Tibial nerve (tissue), 4 donors: ENCODE measurements at regions not wholly inside any gene's neighbourhood (a gene's known extent, or its start where the extent isn't known, plus 50 kb on each side); places are given as distances from the start of the nearest gene placed in this dataset.

ENCODE experiments used
- DNase-seq, 2 donors: peaks; one replicate each; pipeline ENCODE4 v3.0.0-alpha.2; 2019; ENCODE audit warnings: low spot score in 2 of 2
- H3K27ac ChIP-seq, 4 donors: fragments of 200-600 bp; sonication (generic) in 3 of 4; one replicate each; pipeline ENCODE4 v1.5.1; 2017 to 2019; ENCODE audit warnings: mild to moderate bottlenecking in 1 of 4
- H3K27me3 ChIP-seq, 2 donors: fragments of 200-600 bp; sonication (generic) in 1 of 2; one replicate each; pipeline versions ENCODE4 v1.5.1 to v1.6.0; 2017 to 2019
- H3K36me3 ChIP-seq, 3 donors: fragments of 200-600 bp; sonication (generic); one replicate each; pipeline ENCODE4 v1.5.1; 2018 to 2019
- H3K4me1 ChIP-seq, 4 donors: fragments of 200-600 bp; sonication (generic) in 3 of 4; one replicate each; pipeline ENCODE4 v1.5.1; 2017 to 2019
- H3K4me3 ChIP-seq, 4 donors: fragments of 200-600 bp; sonication (generic) in 3 of 4; one replicate each; pipeline ENCODE4 v1.5.1; 2017 to 2019; ENCODE audit warnings: mild to moderate bottlenecking in 1 of 4, moderate library complexity in 1 of 4
- H3K9me3 ChIP-seq, 4 donors: fragments of 200-600 bp; sonication (generic) in 3 of 4; one replicate each; pipeline ENCODE4 v1.5.1; 2017 to 2019
- EP300 ChIP-seq, 2 donors: sonication (generic); formaldehyde crosslinking; IDR thresholded peaks; one replicate each; pipeline ENCODE4 v1.6.1; 2017; ENCODE audit warnings: antibody characterized with exemption in 2 of 2, mild to moderate bottlenecking in 1 of 2
- POLR2A ChIP-seq, 2 donors: fragments of 450-650 bp; IDR thresholded peaks; one replicate each; pipeline ENCODE4 v1.6.1; 2017; ENCODE audit warnings: antibody characterized with exemption in 2 of 2, mild to moderate bottlenecking in 2 of 2, moderate library complexity in 2 of 2
- WGBS, 2 donors: methylation state at CpG; one replicate each; pipeline ENCODE4 v1.1.5; 2018; 5-methylcytosine and 5-hydroxymethylcytosine counted together
- TF ChIP-seq, protein P1 (sequence below), 5 experiments: fragments of 200-600 bp in 3 of 5; fragments of 450-650 bp in 2 of 5; sonication (generic) in 3 of 5; IDR thresholded peaks; one replicate each; pipeline ENCODE4 v1.5.1; 2016 to 2019; ENCODE audit warnings: antibody characterized with exemption in 5 of 5, mild to moderate bottlenecking in 3 of 5, moderate library complexity in 2 of 5

GRCh38 chr14:37787879-37788494 lies 192.6 kb downstream of the TTC6 start:
- H3K27me3 ChIP-seq, result no peaks in the 10 kb centered on the region
- TF ChIP-seq, protein P1, sequence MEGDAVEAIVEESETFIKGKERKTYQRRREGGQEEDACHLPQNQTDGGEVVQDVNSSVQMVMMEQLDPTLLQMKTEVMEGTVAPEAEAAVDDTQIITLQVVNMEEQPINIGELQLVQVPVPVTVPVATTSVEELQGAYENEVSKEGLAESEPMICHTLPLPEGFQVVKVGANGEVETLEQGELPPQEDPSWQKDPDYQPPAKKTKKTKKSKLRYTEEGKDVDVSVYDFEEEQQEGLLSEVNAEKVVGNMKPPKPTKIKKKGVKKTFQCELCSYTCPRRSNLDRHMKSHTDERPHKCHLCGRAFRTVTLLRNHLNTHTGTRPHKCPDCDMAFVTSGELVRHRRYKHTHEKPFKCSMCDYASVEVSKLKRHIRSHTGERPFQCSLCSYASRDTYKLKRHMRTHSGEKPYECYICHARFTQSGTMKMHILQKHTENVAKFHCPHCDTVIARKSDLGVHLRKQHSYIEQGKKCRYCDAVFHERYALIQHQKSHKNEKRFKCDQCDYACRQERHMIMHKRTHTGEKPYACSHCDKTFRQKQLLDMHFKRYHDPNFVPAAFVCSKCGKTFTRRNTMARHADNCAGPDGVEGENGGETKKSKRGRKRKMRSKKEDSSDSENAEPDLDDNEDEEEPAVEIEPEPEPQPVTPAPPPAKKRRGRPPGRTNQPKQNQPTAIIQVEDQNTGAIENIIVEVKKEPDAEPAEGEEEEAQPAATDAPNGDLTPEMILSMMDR (IDR thresholded peaks at IDR 0.05), result no peak
- no peak for TF ChIP-seq EP300 (IDR thresholded peaks at IDR 0.05)
- no peak for TF ChIP-seq POLR2A (IDR thresholded peaks at IDR 0.05)
- no peak for DNase-seq
- no peaks in the 10 kb centered on the region for H3K4me1 ChIP-seq
- no peak overlapping the region for H3K4me3 ChIP-seq
- H3K36me3 ChIP-seq, result no peaks in the 10 kb centered on the region
- H3K9me3 ChIP-seq, result no peaks in the 10 kb centered on the region
- no peak overlapping the region for H3K27ac ChIP-seq

- H3K4me1 ChIP-seq, result no peaks in the 10 kb centered on the region
- 63 to 78% methylated on average over 3 of the region's 3 CpGs for WGBS, 2 donors
These were observed 196.1 kb downstream of the TTC6 start for GRCh38 chr14:37791384-37792036.

GRCh38 chr14:37792124-37792523 lies 196.7 kb downstream of the TTC6 start:
- no peaks in the 10 kb centered on the region for H3K27me3 ChIP-seq
- 89 to 91% methylated on average over 4 of the region's 4 CpGs for WGBS, 2 donors
- H3K4me3 ChIP-seq, result no peak overlapping the region
- H3K4me1 ChIP-seq, result no peaks in the 10 kb centered on the region
- TF ChIP-seq EP300 (IDR thresholded peaks at IDR 0.05) (no peak), POLR2A (IDR thresholded peaks at IDR 0.05) (no peak)
- TF ChIP-seq, protein P1 (IDR thresholded peaks at IDR 0.05), result no peak
- no peak overlapping the region for H3K27ac ChIP-seq
- no peaks in the 10 kb centered on the region for H3K9me3 ChIP-seq
- no peak for DNase-seq
- no peaks in the 10 kb centered on the region for H3K36me3 ChIP-seq

More at GRCh38 chr14:37791384-37792036, 196.1 kb downstream of the TTC6 start:
- Histone ChIP-seq H3K4me3 (no peak overlapping the region), H3K27ac (no peak overlapping the region), H3K27me3 (no peaks in the 10 kb centered on the region), H3K36me3 (no peaks in the 10 kb centered on the region), H3K9me3 (no peaks in the 10 kb centered on the region)
- TF ChIP-seq, protein P1 (IDR thresholded peaks at IDR 0.05), result no peak
- TF ChIP-seq POLR2A (IDR thresholded peaks at IDR 0.05), result no peak
- TF ChIP-seq EP300 (IDR thresholded peaks at IDR 0.05), result no peak
- no peak for DNase-seq

DNA sequence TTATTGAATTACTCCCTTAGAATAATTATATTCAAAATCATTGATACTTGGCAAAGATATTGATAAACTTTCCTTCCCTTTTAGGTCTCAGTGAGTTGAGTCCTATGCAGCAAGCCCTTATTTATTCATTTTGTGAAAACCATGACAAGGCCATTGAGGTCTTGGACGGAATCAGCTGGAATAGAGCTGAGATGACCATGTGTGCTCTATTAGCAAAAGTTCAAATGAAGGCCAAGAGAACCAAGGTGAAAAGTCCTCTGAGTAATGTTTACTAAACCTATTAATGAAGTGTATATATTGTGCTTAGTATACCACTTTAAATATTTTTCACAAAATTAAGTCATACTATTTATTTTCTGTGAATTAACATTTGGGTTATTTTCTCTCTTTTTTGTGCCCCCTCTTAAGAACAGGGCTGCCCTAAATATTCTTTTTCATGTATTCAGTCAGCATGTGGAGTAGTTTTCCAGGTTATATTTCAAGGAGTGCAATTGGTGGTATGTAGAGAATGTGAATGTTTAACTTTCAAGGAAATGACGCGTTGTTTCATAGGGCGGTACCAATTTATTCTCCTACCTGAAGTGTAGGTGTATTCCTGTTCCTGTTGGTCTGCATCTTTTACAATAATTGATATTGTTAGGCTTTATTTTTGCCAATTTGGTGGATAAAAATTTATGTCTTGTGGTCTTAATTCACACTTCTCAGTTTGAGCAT lies 201.4 kb downstream of the TTC6 start:
- WGBS, 2 donors, result 76 to 87% methylated on average over 4 of the region's 4 CpGs
- no peaks in the 10 kb centered on the region for H3K9me3 ChIP-seq
- H3K27ac ChIP-seq, result no peak overlapping the region
- no peak overlapping the region for H3K4me3 ChIP-seq
- no peak for DNase-seq
- no peaks in the 10 kb centered on the region for H3K36me3 ChIP-seq
- TF ChIP-seq, protein P1 (IDR thresholded peaks at IDR 0.05), result no peak
- TF ChIP-seq EP300 (IDR thresholded peaks at IDR 0.05), result no peak
- no peak for TF ChIP-seq POLR2A (IDR thresholded peaks at IDR 0.05)
- no peaks in the 10 kb centered on the region for H3K4me1 ChIP-seq
- no peaks in the 10 kb centered on the region for H3K27me3 ChIP-seq

DNA sequence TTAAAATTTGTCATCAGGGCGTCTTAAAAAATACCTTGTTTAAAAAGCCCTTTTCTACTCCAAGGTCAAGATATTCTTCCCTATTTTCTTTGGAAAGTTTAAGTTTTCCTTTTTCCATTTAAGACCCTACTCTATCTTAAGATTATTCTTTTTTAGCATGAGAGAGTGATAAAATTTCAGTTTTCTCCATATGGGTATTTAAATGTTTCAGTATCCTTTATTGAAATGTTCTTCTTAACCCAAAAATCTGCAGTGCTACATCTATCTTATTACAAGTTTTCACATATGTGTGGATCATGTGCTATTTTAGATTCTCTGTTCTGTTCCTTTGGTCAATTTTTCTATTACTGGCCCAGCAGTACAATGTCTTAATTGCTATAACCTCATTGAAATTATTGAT lies 202.2 kb downstream of the TTC6 start:
- H3K4me3 ChIP-seq, result no peak overlapping the region
- H3K36me3 ChIP-seq, result no peaks in the 10 kb centered on the region
- no peak for TF ChIP-seq EP300 (IDR thresholded peaks at IDR 0.05)
- TF ChIP-seq, protein P1 (IDR thresholded peaks at IDR 0.05), result no peak
- no peak for TF ChIP-seq POLR2A (IDR thresholded peaks at IDR 0.05)
- H3K27ac ChIP-seq, result no peak overlapping the region
- WGBS, 2 donors, result 0 to 86% methylated on average over 1 of the region's 1 CpG
- no peaks in the 10 kb centered on the region for H3K27me3 ChIP-seq
- no peaks in the 10 kb centered on the region for H3K4me1 ChIP-seq
- no peak for DNase-seq
- no peaks in the 10 kb centered on the region for H3K9me3 ChIP-seq
